ENCODE measurements at regions not wholly inside any gene's neighbourhood (a gene's known extent, or its start where the extent isn't known, plus 50 kb on each side); places are given as distances from the start of the nearest gene placed in this dataset.

DNA sequence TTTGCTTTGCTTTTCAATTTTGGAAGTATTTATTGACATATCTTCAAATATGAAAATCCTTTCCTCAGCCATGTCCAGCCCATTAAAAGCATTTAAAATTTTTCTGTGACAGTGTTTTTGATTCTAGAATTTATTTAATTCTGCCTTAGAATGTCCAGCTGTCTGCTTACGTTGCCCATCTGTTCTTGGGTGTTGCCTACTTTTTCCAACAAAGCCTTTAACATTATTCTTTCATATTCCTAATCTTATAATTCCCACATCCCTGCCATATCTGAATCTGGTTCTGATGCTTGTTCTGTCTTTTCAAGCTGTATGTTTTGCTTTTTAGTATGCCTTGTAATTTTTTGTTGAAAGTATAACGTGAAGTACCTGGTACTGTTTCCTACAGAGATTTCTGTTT lies 204.7 kb upstream of the VSTM2A start:
- H3K9me2 ChIP-seq (replicated peaks; ENCODE audit: low read length): no peaks in the 10 kb centered on the region
- no peaks in the 10 kb centered on the region for H4K20me1 ChIP-seq (ENCODE audit: low read length)
- H3K4me3 ChIP-seq (ENCODE audit: low read length): no peak overlapping the region
- TF ChIP-seq, protein P1, sequence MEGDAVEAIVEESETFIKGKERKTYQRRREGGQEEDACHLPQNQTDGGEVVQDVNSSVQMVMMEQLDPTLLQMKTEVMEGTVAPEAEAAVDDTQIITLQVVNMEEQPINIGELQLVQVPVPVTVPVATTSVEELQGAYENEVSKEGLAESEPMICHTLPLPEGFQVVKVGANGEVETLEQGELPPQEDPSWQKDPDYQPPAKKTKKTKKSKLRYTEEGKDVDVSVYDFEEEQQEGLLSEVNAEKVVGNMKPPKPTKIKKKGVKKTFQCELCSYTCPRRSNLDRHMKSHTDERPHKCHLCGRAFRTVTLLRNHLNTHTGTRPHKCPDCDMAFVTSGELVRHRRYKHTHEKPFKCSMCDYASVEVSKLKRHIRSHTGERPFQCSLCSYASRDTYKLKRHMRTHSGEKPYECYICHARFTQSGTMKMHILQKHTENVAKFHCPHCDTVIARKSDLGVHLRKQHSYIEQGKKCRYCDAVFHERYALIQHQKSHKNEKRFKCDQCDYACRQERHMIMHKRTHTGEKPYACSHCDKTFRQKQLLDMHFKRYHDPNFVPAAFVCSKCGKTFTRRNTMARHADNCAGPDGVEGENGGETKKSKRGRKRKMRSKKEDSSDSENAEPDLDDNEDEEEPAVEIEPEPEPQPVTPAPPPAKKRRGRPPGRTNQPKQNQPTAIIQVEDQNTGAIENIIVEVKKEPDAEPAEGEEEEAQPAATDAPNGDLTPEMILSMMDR (conservative IDR thresholded peaks at IDR 0.05; ENCODE audit: low read depth, low read length): no peak
- TF ChIP-seq EZH2 (IDR thresholded peaks at IDR 0.05; ENCODE audit: low read length, unreplicated experiment): no peak
- no peak for TF ChIP-seq EZH2phosphoT487 (IDR thresholded peaks at IDR 0.05; ENCODE audit: borderline replicate concordance, low read length)
- H3K4me2 ChIP-seq (ENCODE audit: low read length): no peak overlapping the region
- H3K36me3 ChIP-seq (ENCODE audit: low read depth, low read length): no peaks in the 10 kb centered on the region
- ChIA-PET POLR2A (ENCODE audit: unreplicated experiment) (no interaction called here), CTCF (no interaction called here)
- H3K4me1 ChIP-seq (ENCODE audit: insufficient read depth, low read length): no peaks in the 10 kb centered on the region
- no peak for DNase-seq
- H3K79me2 ChIP-seq (ENCODE audit: low read length): no peaks in the 10 kb centered on the region
- H3K9ac ChIP-seq (ENCODE audit: low read length): no peak overlapping the region
- H3K9me3 ChIP-seq (ENCODE audit: low read length): no peaks in the 10 kb centered on the region
- no peak overlapping the region for H2AFZ ChIP-seq (ENCODE audit: low read length)
- no peaks in the 10 kb centered on the region for H3K27me3 ChIP-seq (ENCODE audit: low read length)
- BruUV-seq (replicated peaks): no TSS peak
- no peak for ATAC-seq
- intact Hi-C loops (cut with micrococcal nuclease): no loop called here
- no peak overlapping the region for H3K27ac ChIP-seq (ENCODE audit: low read length)
- no peaks in the 10 kb centered on the region for H3F3A ChIP-seq (ENCODE audit: low read length, unreplicated experiment)

DNA sequence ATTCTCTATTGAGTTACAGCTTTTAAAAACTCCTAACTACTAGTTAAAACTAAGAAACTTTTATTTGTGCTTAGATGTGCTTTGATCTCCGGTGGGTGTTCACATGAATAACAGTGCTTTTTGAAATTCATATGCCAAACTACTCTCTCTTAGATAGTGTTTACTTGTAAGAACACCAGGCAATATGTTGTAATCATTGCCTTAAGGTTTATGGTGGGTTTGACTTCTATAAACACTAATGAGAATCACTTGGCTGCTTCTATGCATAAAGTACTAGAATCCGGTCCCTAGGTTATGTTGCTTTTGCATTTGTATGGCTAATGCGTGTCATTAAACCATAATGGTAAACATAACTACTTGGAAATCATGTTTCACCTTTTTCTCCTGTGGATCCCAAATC lies 203.9 kb upstream of the VSTM2A start:
- Histone ChIP-seq H3K36me3 (ENCODE audit: low read depth, low read length) (no peaks in the 10 kb centered on the region), H3F3A (ENCODE audit: low read length, unreplicated experiment) (no peaks in the 10 kb centered on the region), H3K27ac (ENCODE audit: low read length) (no peak overlapping the region), H3K9ac (ENCODE audit: low read length) (no peak overlapping the region), H3K4me2 (ENCODE audit: low read length) (no peak overlapping the region), H3K9me2 (replicated peaks; ENCODE audit: low read length) (no peaks in the 10 kb centered on the region), H3K79me2 (ENCODE audit: low read length) (no peaks in the 10 kb centered on the region), H4K20me1 (ENCODE audit: low read length) (no peaks in the 10 kb centered on the region), H3K4me3 (ENCODE audit: low read length) (no peak overlapping the region), H3K27me3 (ENCODE audit: low read length) (no peaks in the 10 kb centered on the region), H3K4me1 (ENCODE audit: insufficient read depth, low read length) (no peaks in the 10 kb centered on the region), H2AFZ (ENCODE audit: low read length) (no peak overlapping the region), H3K9me3 (ENCODE audit: low read length) (no peaks in the 10 kb centered on the region)
- ATAC-seq (no peak), DNase-seq (no peak)
- ChIA-PET POLR2A (ENCODE audit: unreplicated experiment) (no interaction called here), CTCF (no interaction called here)
- no TSS peak for BruUV-seq (replicated peaks)
- intact Hi-C loops (cut with micrococcal nuclease): no loop called here
- TF ChIP-seq, protein P1 (conservative IDR thresholded peaks at IDR 0.05; ENCODE audit: low read depth, low read length): no peak
- TF ChIP-seq EZH2 (IDR thresholded peaks at IDR 0.05; ENCODE audit: low read length, unreplicated experiment): no peak

DNA sequence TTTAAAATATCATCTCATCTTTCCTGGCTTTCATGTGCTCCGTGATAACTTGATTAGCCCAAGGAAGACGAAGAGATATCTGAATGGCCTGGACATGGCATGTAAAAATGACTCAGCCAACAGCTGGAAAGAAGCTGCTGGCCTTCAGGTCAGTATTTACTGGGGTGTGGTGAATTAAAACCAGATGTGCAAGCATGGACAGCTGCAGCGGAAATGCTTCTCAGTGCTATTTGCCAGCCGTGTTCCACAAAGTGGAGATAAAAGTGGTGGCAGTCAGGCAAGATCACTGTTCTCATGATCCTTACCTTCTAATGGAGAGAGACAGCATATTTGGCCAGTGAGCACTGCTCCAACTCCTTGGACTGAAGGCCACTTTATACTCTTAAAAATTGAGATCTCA lies 203.1 kb upstream of the VSTM2A start:
- Histone ChIP-seq H3K27ac (ENCODE audit: low read length) (no peak overlapping the region), H3K36me3 (ENCODE audit: low read depth, low read length) (no peaks in the 10 kb centered on the region), H3K27me3 (ENCODE audit: low read length) (no peaks in the 10 kb centered on the region), H3K9me3 (ENCODE audit: low read length) (no peaks in the 10 kb centered on the region), H3K4me1 (ENCODE audit: insufficient read depth, low read length) (no peaks in the 10 kb centered on the region), H4K20me1 (ENCODE audit: low read length) (no peaks in the 10 kb centered on the region), H2AFZ (ENCODE audit: low read length) (no peak overlapping the region), H3K9me2 (replicated peaks; ENCODE audit: low read length) (no peaks in the 10 kb centered on the region), H3K79me2 (ENCODE audit: low read length) (no peaks in the 10 kb centered on the region), H3F3A (ENCODE audit: low read length, unreplicated experiment) (no peaks in the 10 kb centered on the region), H3K4me3 (ENCODE audit: low read length) (no peak overlapping the region), H3K9ac (ENCODE audit: low read length) (no peak overlapping the region), H3K4me2 (ENCODE audit: low read length) (no peak overlapping the region)
- BruUV-seq (replicated peaks): no TSS peak
- ATAC-seq (no peak), DNase-seq (no peak)
- intact Hi-C loops (cut with micrococcal nuclease): no loop called here
- TF ChIP-seq, protein P1 (conservative IDR thresholded peaks at IDR 0.05; ENCODE audit: low read depth, low read length): no peak
- TF ChIP-seq EZH2 (IDR thresholded peaks at IDR 0.05; ENCODE audit: low read length, unreplicated experiment): no peak
- no peak for TF ChIP-seq EZH2phosphoT487 (IDR thresholded peaks at IDR 0.05; ENCODE audit: borderline replicate concordance, low read length)
- ChIA-PET CTCF (no interaction called here), POLR2A (ENCODE audit: unreplicated experiment) (no interaction called here)
